ENCODE measurements at regions not wholly inside any gene's neighbourhood (a gene's known extent, or its start where the extent isn't known, plus 50 kb on each side); places are given as distances from the start of the nearest gene placed in this dataset.

DNA sequence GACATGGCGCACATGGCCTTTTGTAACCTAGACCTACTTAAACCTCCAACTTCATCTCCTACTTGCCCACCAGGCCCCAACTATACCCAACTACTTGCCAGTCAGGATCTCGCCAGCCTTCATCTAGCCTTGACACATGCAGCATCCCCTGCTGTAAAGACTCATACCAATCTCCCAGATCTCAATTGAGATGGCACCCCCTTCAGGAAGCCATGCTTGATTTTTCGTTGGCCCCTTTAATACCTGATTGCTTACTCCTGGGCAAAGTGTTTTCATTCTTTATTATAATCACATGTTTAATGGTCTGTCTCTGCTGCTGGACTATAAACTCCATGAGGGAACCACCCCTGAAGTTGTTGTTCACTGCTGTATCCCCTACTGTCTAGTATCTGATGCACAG is 150.8 kb downstream of the SOX2 start:
- DNase-seq (ENCODE audit: low read depth, low spot score) (no peak), ATAC-seq (no peak)
- no peak for TF ChIP-seq SIN3A (IDR thresholded peaks at IDR 0.05; ENCODE audit: borderline replicate concordance, insufficient read depth, low read depth, low read length)
- TF ChIP-seq, protein P1, sequence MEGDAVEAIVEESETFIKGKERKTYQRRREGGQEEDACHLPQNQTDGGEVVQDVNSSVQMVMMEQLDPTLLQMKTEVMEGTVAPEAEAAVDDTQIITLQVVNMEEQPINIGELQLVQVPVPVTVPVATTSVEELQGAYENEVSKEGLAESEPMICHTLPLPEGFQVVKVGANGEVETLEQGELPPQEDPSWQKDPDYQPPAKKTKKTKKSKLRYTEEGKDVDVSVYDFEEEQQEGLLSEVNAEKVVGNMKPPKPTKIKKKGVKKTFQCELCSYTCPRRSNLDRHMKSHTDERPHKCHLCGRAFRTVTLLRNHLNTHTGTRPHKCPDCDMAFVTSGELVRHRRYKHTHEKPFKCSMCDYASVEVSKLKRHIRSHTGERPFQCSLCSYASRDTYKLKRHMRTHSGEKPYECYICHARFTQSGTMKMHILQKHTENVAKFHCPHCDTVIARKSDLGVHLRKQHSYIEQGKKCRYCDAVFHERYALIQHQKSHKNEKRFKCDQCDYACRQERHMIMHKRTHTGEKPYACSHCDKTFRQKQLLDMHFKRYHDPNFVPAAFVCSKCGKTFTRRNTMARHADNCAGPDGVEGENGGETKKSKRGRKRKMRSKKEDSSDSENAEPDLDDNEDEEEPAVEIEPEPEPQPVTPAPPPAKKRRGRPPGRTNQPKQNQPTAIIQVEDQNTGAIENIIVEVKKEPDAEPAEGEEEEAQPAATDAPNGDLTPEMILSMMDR (IDR thresholded peaks at IDR 0.05), result no peak
- TF ChIP-seq TCF7L2 (IDR thresholded peaks at IDR 0.05; ENCODE audit: low read depth, low read length), result no peak
- no peak for TF ChIP-seq POLR2AphosphoS5 (IDR thresholded peaks at IDR 0.05; ENCODE audit: low read depth, low read length)
- TF ChIP-seq REST (IDR thresholded peaks at IDR 0.05; ENCODE audit: insufficient read depth in 1 of 2, low read depth in 2 of 2, low read length in 1 of 2), result no peak
- no TSS peak for BruUV-seq (replicated peaks)
- in situ Hi-C loops (cut with HindIII; ENCODE audit: low pct_unique_long_range_greater_than_20kb, low sequenced_read_pairs), result no loop called here
- no peak overlapping the region for H3K27ac ChIP-seq (ENCODE audit: low read length)
- no peaks in the 10 kb centered on the region for H3K27me3 ChIP-seq (ENCODE audit: control insufficient read depth, insufficient read depth, low read length)
- H3K9me3 ChIP-seq (ENCODE audit: control insufficient read depth, insufficient read depth, low read depth, low read length), result no peaks in the 10 kb centered on the region
- no peak overlapping the region for H3K4me3 ChIP-seq (ENCODE audit: low read depth in 2 of 2, low read length in 2 of 2)
- ChIA-PET CTCF (no interaction called here), POLR2A (no interaction called here)
- no peaks in the 10 kb centered on the region for H3K36me3 ChIP-seq (ENCODE audit: control insufficient read depth, insufficient read depth, low read length)
- intact Hi-C loops (cut with micrococcal nuclease; ENCODE audit: unreplicated experiment), result no loop called here
- no peaks in the 10 kb centered on the region for H3K4me1 ChIP-seq (ENCODE audit: control insufficient read depth, insufficient read depth, low read length)

GRCh38 chr3:181868576-181869082 is 156.9 kb downstream of the SOX2 start:
- Histone ChIP-seq H3K27me3 (ENCODE audit: control insufficient read depth, insufficient read depth, low read length) (no peaks in the 10 kb centered on the region), H3K4me1 (ENCODE audit: control insufficient read depth, insufficient read depth, low read length) (no peaks in the 10 kb centered on the region), H3K27ac (ENCODE audit: low read length) (no peak overlapping the region), H3K9me3 (ENCODE audit: control insufficient read depth, insufficient read depth, low read depth, low read length) (no peaks in the 10 kb centered on the region), H3K36me3 (ENCODE audit: control insufficient read depth, insufficient read depth, low read length) (no peaks in the 10 kb centered on the region), H3K4me3 (ENCODE audit: low read depth in 2 of 2, low read length in 2 of 2) (no peak overlapping the region)
- intact Hi-C loops (cut with micrococcal nuclease; ENCODE audit: unreplicated experiment), result no loop called here
- in situ Hi-C loops (cut with HindIII; ENCODE audit: low pct_unique_long_range_greater_than_20kb, low sequenced_read_pairs), result no loop called here
- ChIA-PET CTCF (no interaction called here), POLR2A (no interaction called here)
- BruUV-seq (replicated peaks), result no TSS peak
- ATAC-seq (no peak), DNase-seq (ENCODE audit: low read depth, low spot score) (no peak)
- no peak for TF ChIP-seq REST (IDR thresholded peaks at IDR 0.05; ENCODE audit: insufficient read depth in 1 of 2, low read depth in 2 of 2, low read length in 1 of 2)
- TF ChIP-seq SIN3A (IDR thresholded peaks at IDR 0.05; ENCODE audit: borderline replicate concordance, insufficient read depth, low read depth, low read length), result no peak
- no peak for TF ChIP-seq POLR2AphosphoS5 (IDR thresholded peaks at IDR 0.05; ENCODE audit: low read depth, low read length)
- TF ChIP-seq, protein P1 (IDR thresholded peaks at IDR 0.05), result no peak
- no peak for TF ChIP-seq TCF7L2 (IDR thresholded peaks at IDR 0.05; ENCODE audit: low read depth, low read length)

Data from Panc1 (cell line).